H9 (cell line): ENCODE measurements at regions not wholly inside any gene's neighbourhood (a gene's known extent, or its start where the extent isn't known, plus 50 kb on each side); places are given as distances from the start of the nearest gene placed in this dataset.
A peak's percentile ranks its signal among the peaks of the same experiment; 100 is the strongest.

Experiments used
- DNase-seq: peaks from one replicate; pipeline ENCODE4 v3.0.0-alpha.2; 2017
- H2AFZ ChIP-seq: one replicate; pipeline ENCODE4 v1.6.1; 2013; ENCODE audit warnings: mild to moderate bottlenecking, low read length, control low read depth, moderate library complexity
- H2AK5ac ChIP-seq: 2 replicates; pipeline ENCODE4 v1.6.1; 2013; ENCODE audit warnings: low read length, control low read depth, mixed read lengths; ENCODE audit not compliant: insufficient read length
- H2BK120ac ChIP-seq: one replicate; pipeline ENCODE4 v1.6.1; 2013; ENCODE audit warnings: low read depth, mild to moderate bottlenecking, low read length, control low read depth, inconsistent platforms; ENCODE audit not compliant: poor library complexity, severe bottlenecking
- H2BK12ac ChIP-seq: 2 replicates; pipeline ENCODE4 v1.6.1; 2013; ENCODE audit warnings: low read length, control low read depth, mixed read lengths, low read depth; ENCODE audit not compliant: insufficient read length
- H2BK15ac ChIP-seq: 2 replicates; pipeline ENCODE4 v1.6.1; 2013; ENCODE audit warnings: low read depth, low read length, control low read depth
- H2BK20ac ChIP-seq: one replicate; pipeline ENCODE4 v1.6.1; 2013; ENCODE audit warnings: low read depth, mild to moderate bottlenecking, low read length, control low read depth, inconsistent platforms; ENCODE audit not compliant: poor library complexity, severe bottlenecking
- H2BK5ac ChIP-seq: 2 replicates; pipeline ENCODE4 v1.6.1; 2013; ENCODE audit warnings: low read length, control low read depth, mixed read lengths; ENCODE audit not compliant: insufficient read length
- H3K14ac ChIP-seq: 2 replicates; pipeline ENCODE4 v1.6.1; 2013; ENCODE audit warnings: low read length, control low read depth; ENCODE audit not compliant: insufficient read depth
- H3K18ac ChIP-seq: 2 replicates; pipeline ENCODE4 v1.6.1; 2013; ENCODE audit warnings: low read depth, mild to moderate bottlenecking, mixed read lengths, low read length, control low read depth; ENCODE audit not compliant: insufficient read length
- H3K23ac ChIP-seq: 2 replicates; pipeline ENCODE4 v1.6.1; 2013; ENCODE audit warnings: low read length, control low read depth, mixed read lengths, low read depth; ENCODE audit not compliant: insufficient read length
- H3K23me2 ChIP-seq: 2 replicates; pipeline ENCODE4 v1.6.1; 2013; ENCODE audit warnings: low read depth, mild to moderate bottlenecking, mixed read lengths, low read length, control low read depth; ENCODE audit not compliant: insufficient read length, poor library complexity, severe bottlenecking
- H3K27ac ChIP-seq: 2 replicates; pipeline ENCODE4 v1.5.1; 2013; ENCODE audit warnings: low read length, control low read depth, mixed read lengths, low read depth; ENCODE audit not compliant: insufficient read length
- H3K27me3 ChIP-seq: 2 replicates; pipeline ENCODE4 v1.6.1; 2013; ENCODE audit warnings: low read length, control low read depth, inconsistent platforms; ENCODE audit not compliant: insufficient read depth
- H3K4ac ChIP-seq: 2 replicates; pipeline ENCODE4 v1.6.1; 2013; ENCODE audit warnings: low read depth, mild to moderate bottlenecking, control low read depth, inconsistent platforms, low read length, moderate library complexity
- H3K4me1 ChIP-seq: 2 replicates; pipeline ENCODE4 v1.6.1; 2013; ENCODE audit warnings: low read length, control low read depth, inconsistent platforms; ENCODE audit not compliant: insufficient read depth
- H3K4me2 ChIP-seq: 2 replicates; pipeline ENCODE4 v1.6.1; 2013; ENCODE audit warnings: low read length, control low read depth, mixed read lengths; ENCODE audit not compliant: insufficient read length, insufficient read depth
- H3K56ac ChIP-seq: 2 replicates; pipeline ENCODE4 v1.6.1; 2013; ENCODE audit warnings: low read depth, mild to moderate bottlenecking, mixed read lengths, low read length, control low read depth; ENCODE audit not compliant: insufficient read length
- H3K79me1 ChIP-seq: 2 replicates; pipeline ENCODE4 v1.6.1; 2013; ENCODE audit warnings: low read depth, mild to moderate bottlenecking, moderate library complexity, low read length, control low read depth, inconsistent platforms; ENCODE audit not compliant: insufficient read depth, poor library complexity, severe bottlenecking
- H3K79me2 ChIP-seq: 2 replicates; pipeline ENCODE4 v1.6.1; 2013; ENCODE audit warnings: low read length, control low read depth, inconsistent platforms; ENCODE audit not compliant: insufficient read depth
- H3K9ac ChIP-seq: 2 replicates; pipeline ENCODE4 v1.6.1; 2013; ENCODE audit warnings: low read length, control low read depth, mixed read lengths; ENCODE audit not compliant: insufficient read length; ENCODE audit errors: extremely low read depth
- H3K9me3 ChIP-seq: one replicate; pipeline ENCODE4 v1.6.1; 2013; ENCODE audit warnings: low read depth, low read length, inconsistent platforms; ENCODE audit not compliant: control insufficient read depth
- H3T11ph ChIP-seq: one replicate; pipeline ENCODE4 v1.6.1; 2013; ENCODE audit warnings: mild to moderate bottlenecking, low read length, control low read depth, inconsistent platforms
- H4K20me1 ChIP-seq: one replicate; pipeline ENCODE4 v1.6.1; 2013; ENCODE audit not compliant: control insufficient read depth, insufficient read length, insufficient read depth
- H4K5ac ChIP-seq: 2 replicates; pipeline ENCODE4 v1.6.1; 2013; ENCODE audit warnings: low read depth, mild to moderate bottlenecking, mixed read lengths, low read length, control low read depth; ENCODE audit not compliant: insufficient read length
- H4K8ac ChIP-seq: replicated peaks from 2 replicates; pipeline ENCODE4 v1.6.1; 2013; ENCODE audit warnings: low read length, control low read depth, mixed read lengths, low read depth; ENCODE audit not compliant: insufficient read length
- H4K91ac ChIP-seq: 2 replicates; pipeline ENCODE4 v1.6.1; 2013; ENCODE audit warnings: low read depth, mild to moderate bottlenecking, moderate library complexity, mixed read lengths, low read length, control low read depth; ENCODE audit not compliant: insufficient read length
- H3K27ac Mint-ChIP-seq, 3 experiments: 2 replicates in 2 of 3; 3 replicates in 1 of 3; pipeline ENCODE4 v1.8.0; 2020 to 2021; ENCODE audit warnings: mixed read lengths in 3 of 3, mild to moderate bottlenecking in 1 of 3, moderate library complexity in 1 of 3
- H3K27me3 Mint-ChIP-seq: 2 replicates; pipeline ENCODE4 v1.8.0; 2021; ENCODE audit warnings: low read depth, mild to moderate bottlenecking, moderate library complexity, mixed read lengths
- H3K36me3 Mint-ChIP-seq, 3 experiments: 2 replicates in 2 of 3; 3 replicates in 1 of 3; pipeline ENCODE4 v1.8.0; 2020 to 2021; ENCODE audit warnings: low read depth in 3 of 3, mixed read lengths in 3 of 3; ENCODE audit not compliant: insufficient read depth in 1 of 3
- H3K4me1 Mint-ChIP-seq, 2 experiments: 2 replicates each; pipeline ENCODE4 v1.8.0; 2020; ENCODE audit warnings: mixed read lengths in 2 of 2
- H3K4me3 Mint-ChIP-seq, 2 experiments: 2 replicates in 1 of 2; 3 replicates in 1 of 2; pipeline ENCODE4 v1.8.0; 2020 to 2021; ENCODE audit warnings: mild to moderate bottlenecking in 2 of 2, mixed read lengths in 2 of 2, moderate library complexity in 1 of 2
- H3K9me3 Mint-ChIP-seq, 2 experiments: 2 replicates in 1 of 2; 3 replicates in 1 of 2; pipeline ENCODE4 v1.8.0; 2020; ENCODE audit warnings: mild to moderate bottlenecking in 2 of 2, mixed read lengths in 2 of 2, moderate library complexity in 1 of 2
- CTCF ChIP-seq: fragments of 200-600 bp; sonication (generic); conservative IDR thresholded peaks from 3 replicates; pipeline ENCODE4 v1.8.0; 2021; ENCODE audit warnings: antibody characterized with exemption, mild to moderate bottlenecking
- WGBS: extraction: QIAGEN DNeasy Blood & Tissue Kit; methylation state at CpG from one replicate; pipeline ENCODE4 v1.1.7; 2013; ENCODE audit warnings: missing lambda C conversion rate, low lambda C conversion rate, mixed read lengths; ENCODE audit not compliant: insufficient read length; ENCODE audit errors: extremely low coverage; 5-methylcytosine and 5-hydroxymethylcytosine counted together

GRCh38 chr17:74045608-74046280 is 157.7 kb upstream of the RPL38 start:
- WGBS = no CpG with 5 or more reads among the region's 16 CpGs
- DNase-seq = peak; percentile 59

More at GRCh38 chr17:74045608-74046280, 157.7 kb upstream of the RPL38 start:
- no peak overlapping the region for H3K14ac ChIP-seq
- H3K4me1 ChIP-seq = no peaks in the 10 kb centered on the region
- no peak overlapping the region for H4K91ac ChIP-seq
- Mint-ChIP-seq H3K27ac (peak overlapping the region in 1 of 3 experiments; percentile 10; a peak in 1 of 7 replicates), H3K4me1 (peaks cover 12 to 13% of the 10 kb centered on the region in 2 experiments; a peak in 3 of 4 replicates), H3K9me3 (no peaks in the 10 kb centered on the region), H3K36me3 (no peaks in the 10 kb centered on the region), H3K27me3 (peaks cover 10% of the 10 kb centered on the region), H3K4me3 (no peak overlapping the region)
- H4K20me1 ChIP-seq = no peaks in the 10 kb centered on the region
- no peaks in the 10 kb centered on the region for H3K79me2 ChIP-seq
- no peak overlapping the region for H3K27ac ChIP-seq
- no peaks in the 10 kb centered on the region for H3K23me2 ChIP-seq
- no peak overlapping the region for H2AFZ ChIP-seq
- TF ChIP-seq CTCF = 0 out of 3 replicates have a peak, but pooled peaks have one; percentile 16
- no peak overlapping the region for H2BK15ac ChIP-seq
- H3K4me2 ChIP-seq = no peak overlapping the region
- H3K23ac ChIP-seq = no peak overlapping the region
- H2BK20ac ChIP-seq = no peak overlapping the region
- no peak overlapping the region for H4K5ac ChIP-seq
- H4K8ac ChIP-seq = no peak overlapping the region
- H3K79me1 ChIP-seq = no peaks in the 10 kb centered on the region
- no peak overlapping the region for H2AK5ac ChIP-seq
- H2BK5ac ChIP-seq = no peak overlapping the region
- no peak overlapping the region for H3K18ac ChIP-seq
- no peak overlapping the region for H2BK12ac ChIP-seq
- H3K9ac ChIP-seq = no peak overlapping the region
- no peaks in the 10 kb centered on the region for H3K27me3 ChIP-seq
- no peak overlapping the region for H3T11ph ChIP-seq
- no peak overlapping the region for H3K4ac ChIP-seq
- H3K9me3 ChIP-seq = no peaks in the 10 kb centered on the region
- no peak overlapping the region for H2BK120ac ChIP-seq
- H3K56ac ChIP-seq = no peak overlapping the region
